ENCODE measurements at regions not wholly inside any gene's neighbourhood (a gene's known extent, or its start where the extent isn't known, plus 50 kb on each side); places are given as distances from the start of the nearest gene placed in this dataset.

GRCh38 chr12:77535734-77536133 lies 295.0 kb upstream of the NAV3 start:
- 0% methylated on average over 2 of the region's 2 CpGs for WGBS (ENCODE audit: missing lambda C conversion rate)
- ATAC-seq, result no peak
- Histone ChIP-seq H3K4me2 (no peak overlapping the region), H3K4me1 (no peaks in the 10 kb centered on the region), H3K4me3 (no peak overlapping the region), H3K9me3 (no peaks in the 10 kb centered on the region), H3K27ac (no peak overlapping the region)
- DNase-seq (ENCODE audit: low read depth in 1 of 2, low spot score in 1 of 2), result no peak
- CTCF ChIA-PET, result no interaction called here
- POLR2A ChIA-PET, result no interaction called here
- no peak for TF ChIP-seq RCOR1 (IDR thresholded peaks at IDR 0.05; ENCODE audit: low read depth, low read length)
- TF ChIP-seq HOXA7 (CRISPR knock-in tag; IDR thresholded peaks at IDR 0.05), result no peak
- TF ChIP-seq HOXB13 (CRISPR knock-in tag; IDR thresholded peaks at IDR 0.05; ENCODE audit: low read depth), result no peak
- no peak for FAIRE-seq

- H3K27ac ChIP-seq, result no peak overlapping the region
- TF ChIP-seq FOSB (CRISPR knock-in tag; IDR thresholded peaks at IDR 0.05), result no peak
- no peak for TF ChIP-seq EHF (CRISPR knock-in tag; IDR thresholded peaks at IDR 0.05)
- no peak for TF ChIP-seq E2F6 (IDR thresholded peaks at IDR 0.05; ENCODE audit: borderline replicate concordance, low read depth)
- TF ChIP-seq CEBPB (IDR thresholded peaks at IDR 0.05), result no peak
- TF ChIP-seq RAD21 (conservative IDR thresholded peaks at IDR 0.05 in 1 of 2, IDR thresholded peaks at IDR 0.05 in 1 of 2), result no peak
- TF ChIP-seq ESRRA (IDR thresholded peaks at IDR 0.05; ENCODE audit: borderline replicate concordance, low read length), result no peak
- TF ChIP-seq HOXB13 (CRISPR knock-in tag; IDR thresholded peaks at IDR 0.05; ENCODE audit: low read depth), result no peak
- TF ChIP-seq NPAS2 (CRISPR knock-in tag; IDR thresholded peaks at IDR 0.05; ENCODE audit: borderline replicate concordance), result no peak
- TF ChIP-seq USF2 (IDR thresholded peaks at IDR 0.05), result no peak
- TF ChIP-seq ELK1 (IDR thresholded peaks at IDR 0.05; ENCODE audit: low read depth, low read length), result no peak
- no peak for TF ChIP-seq NR3C1 (IDR thresholded peaks at IDR 0.05)
- TF ChIP-seq ZNF302 (CRISPR knock-in tag; IDR thresholded peaks at IDR 0.05), result no peak
- TF ChIP-seq MAX (IDR thresholded peaks at IDR 0.05), result no peak
- no peak for TF ChIP-seq HDAC2 (IDR thresholded peaks at IDR 0.05)
- TF ChIP-seq SREBF2 (IDR thresholded peaks at IDR 0.05), result no peak
- no peak for TF ChIP-seq ZFP36 (IDR thresholded peaks at IDR 0.05; ENCODE audit: borderline replicate concordance, partially characterized antibody)
- TF ChIP-seq HES2 (IDR thresholded peaks at IDR 0.05), result no peak
- no peak for TF ChIP-seq RNF2 (IDR thresholded peaks at IDR 0.05; ENCODE audit: borderline replicate concordance, low read depth)
- FAIRE-seq (no peak), DNase-seq (ENCODE audit: low read depth in 1 of 2, low spot score in 1 of 2) (no peak), ATAC-seq (no peak)
- no peaks in the 10 kb centered on the region for H3K4me1 ChIP-seq
- ChIA-PET CTCF (no interaction called here), POLR2A (no interaction called here)
- no peaks in the 10 kb centered on the region for H3K9me3 ChIP-seq
- no peak overlapping the region for H3K4me2 ChIP-seq
- H3K4me3 ChIP-seq, result no peak overlapping the region
Measured at GRCh38 chr12:77531912-77532311, 298.8 kb upstream of the NAV3 start.

GRCh38 chr12:77522247-77522646 lies 308.4 kb upstream of the NAV3 start:
- Histone ChIP-seq H3K27ac (no peak overlapping the region), H3K4me3 (no peak overlapping the region), H3K4me2 (no peak overlapping the region), H3K4me1 (no peaks in the 10 kb centered on the region), H3K9me3 (no peaks in the 10 kb centered on the region)
- ATAC-seq (no peak), DNase-seq (ENCODE audit: low read depth in 1 of 2, low spot score in 1 of 2) (no peak), FAIRE-seq (no peak)
- ChIA-PET CTCF (no interaction called here), POLR2A (no interaction called here)
- 0% methylated on average over 1 of the region's 1 CpG for WGBS (ENCODE audit: missing lambda C conversion rate)
- TF ChIP-seq FOSL2 (IDR thresholded peaks at IDR 0.05), result no peak
- TF ChIP-seq FOSL2 (CRISPR knock-in tag; IDR thresholded peaks at IDR 0.05), result no peak
- no peak for TF ChIP-seq BHLHE40 (IDR thresholded peaks at IDR 0.05; ENCODE audit: low read depth, low read length)
- TF ChIP-seq TFCP2L1 (CRISPR knock-in tag; IDR thresholded peaks at IDR 0.05), result no peak
- no peak for TF ChIP-seq ZC3H11A (IDR thresholded peaks at IDR 0.05)
- TF ChIP-seq HMGXB4 (CRISPR knock-in tag; IDR thresholded peaks at IDR 0.05; ENCODE audit: borderline replicate concordance), result no peak
- TF ChIP-seq KDM1A (IDR thresholded peaks at IDR 0.05; ENCODE audit: low read depth), result no peak
- TF ChIP-seq CHD2 (IDR thresholded peaks at IDR 0.05; ENCODE audit: low read length, partially characterized antibody), result no peak
- no peak for TF ChIP-seq EP300 (IDR thresholded peaks at IDR 0.05)
- TF ChIP-seq BCL3 (IDR thresholded peaks at IDR 0.05), result no peak
- no peak for TF ChIP-seq CEBPB (IDR thresholded peaks at IDR 0.05)

All from A549 (cell line).